ENCODE measurements at regions not wholly inside any gene's neighbourhood (a gene's known extent, or its start where the extent isn't known, plus 50 kb on each side); places are given as distances from the start of the nearest gene placed in this dataset.

DNA sequence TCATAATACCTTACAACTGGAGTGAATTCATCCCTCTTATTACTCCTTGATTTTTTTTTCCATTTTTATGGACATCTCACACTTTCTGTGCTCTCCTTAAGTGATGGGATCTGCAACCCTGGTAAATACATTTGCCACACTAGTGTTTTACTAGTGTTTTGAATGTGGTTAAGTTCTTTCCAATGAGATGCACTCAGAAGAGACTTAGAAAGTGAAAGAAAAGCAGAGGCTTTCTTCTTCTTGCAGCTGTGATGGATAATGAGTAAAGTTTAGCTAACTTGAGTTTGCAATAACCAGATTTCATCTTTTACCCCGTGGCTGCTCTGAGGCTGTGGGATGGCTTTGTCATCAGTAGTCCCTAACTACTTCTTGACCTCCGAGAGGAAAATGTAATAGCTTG lies 1248.4 kb downstream of the NSUN3 start:
- TF ChIP-seq POLR2A (IDR thresholded peaks at IDR 0.05), result no peak
- TF ChIP-seq, protein P1, sequence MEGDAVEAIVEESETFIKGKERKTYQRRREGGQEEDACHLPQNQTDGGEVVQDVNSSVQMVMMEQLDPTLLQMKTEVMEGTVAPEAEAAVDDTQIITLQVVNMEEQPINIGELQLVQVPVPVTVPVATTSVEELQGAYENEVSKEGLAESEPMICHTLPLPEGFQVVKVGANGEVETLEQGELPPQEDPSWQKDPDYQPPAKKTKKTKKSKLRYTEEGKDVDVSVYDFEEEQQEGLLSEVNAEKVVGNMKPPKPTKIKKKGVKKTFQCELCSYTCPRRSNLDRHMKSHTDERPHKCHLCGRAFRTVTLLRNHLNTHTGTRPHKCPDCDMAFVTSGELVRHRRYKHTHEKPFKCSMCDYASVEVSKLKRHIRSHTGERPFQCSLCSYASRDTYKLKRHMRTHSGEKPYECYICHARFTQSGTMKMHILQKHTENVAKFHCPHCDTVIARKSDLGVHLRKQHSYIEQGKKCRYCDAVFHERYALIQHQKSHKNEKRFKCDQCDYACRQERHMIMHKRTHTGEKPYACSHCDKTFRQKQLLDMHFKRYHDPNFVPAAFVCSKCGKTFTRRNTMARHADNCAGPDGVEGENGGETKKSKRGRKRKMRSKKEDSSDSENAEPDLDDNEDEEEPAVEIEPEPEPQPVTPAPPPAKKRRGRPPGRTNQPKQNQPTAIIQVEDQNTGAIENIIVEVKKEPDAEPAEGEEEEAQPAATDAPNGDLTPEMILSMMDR (IDR thresholded peaks at IDR 0.05), result no peak
- no peak for TF ChIP-seq POLR2AphosphoS5 (IDR thresholded peaks at IDR 0.05)

Measured in stomach (tissue), 4 donors.